ENCODE measurements at regions not wholly inside any gene's neighbourhood (a gene's known extent, or its start where the extent isn't known, plus 50 kb on each side); places are given as distances from the start of the nearest gene placed in this dataset.

DNA sequence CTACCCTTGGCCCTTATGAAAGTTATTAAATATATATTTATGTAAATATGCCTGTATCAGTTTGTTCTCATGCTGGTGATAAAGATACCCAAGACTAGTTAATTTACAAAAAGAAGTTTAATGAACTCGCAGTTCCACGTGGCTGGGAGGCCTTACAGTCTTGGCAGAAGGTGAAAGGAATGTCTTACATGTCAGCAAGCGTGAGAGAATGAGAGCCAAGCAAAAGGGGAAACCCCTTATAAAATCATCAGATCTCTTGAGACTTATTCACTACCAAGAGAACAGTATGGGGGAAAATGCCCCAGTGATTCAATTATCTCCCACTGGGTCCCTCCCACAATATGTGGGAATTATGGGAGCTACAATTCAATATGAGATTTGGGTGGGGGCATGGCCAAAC, 506.0 kb upstream of the ATXN8OS start:
- H3K4me2 ChIP-seq (ENCODE audit: insufficient read depth in 1 of 2, low read depth in 2 of 2, low read length in 2 of 2) = no peak overlapping the region
- no peak overlapping the region for H4K8ac ChIP-seq (ENCODE audit: extremely low read depth, insufficient read depth, low read length)
- H2BK5ac ChIP-seq (ENCODE audit: low read depth, low read length) = no peak overlapping the region
- no peak overlapping the region for H3K23ac ChIP-seq (ENCODE audit: insufficient read length)
- no peaks in the 10 kb centered on the region for H3K79me2 ChIP-seq (ENCODE audit: control insufficient read depth in 1 of 2, insufficient read depth in 2 of 2, low read length in 2 of 2)
- no peak overlapping the region for H4K91ac ChIP-seq (replicated peaks; ENCODE audit: insufficient read length, low read length)
- H2BK120ac ChIP-seq (replicated peaks; ENCODE audit: low read depth, low read length) = no peak overlapping the region
- no peak overlapping the region for H3K27ac ChIP-seq (ENCODE audit: low read depth, low read length)
- DNase-seq (ENCODE audit: low read depth in 1 of 2, low spot score in 2 of 2) (no peak), FAIRE-seq (no peak)
- POLR2A ChIA-PET (ENCODE audit: partially characterized antibody) = no interaction called here
- CTCF ChIA-PET (ENCODE audit: partially characterized antibody) = no interaction called here
- no peak overlapping the region for H3K18ac ChIP-seq (ENCODE audit: extremely low read depth, low read length)
- no peaks in the 10 kb centered on the region for H3K9me3 ChIP-seq (ENCODE audit: insufficient read depth in 2 of 2, low read depth in 1 of 2, low read length in 1 of 2)
- 95% methylated on average over 3 of the region's 3 CpGs; no CpG with 5 or more reads in 1 of the 2 experiments for WGBS, 2 experiments (ENCODE audit: extremely low coverage in 1 of 2, insufficient coverage in 1 of 2, insufficient read length in 1 of 2, insufficient replicate concordance in 2 of 2, low coverage in 1 of 2, low lambda C conversion rate in 2 of 2, missing lambda C conversion rate in 1 of 2)
- no peak overlapping the region for H2BK15ac ChIP-seq (ENCODE audit: low read length)
- no peaks in the 10 kb centered on the region for H3K27me3 ChIP-seq (replicated peaks in 1 of 4; ENCODE audit: control insufficient read depth in 3 of 4, extremely low read depth in 1 of 4, insufficient read depth in 3 of 4, low read length in 3 of 4)
- no peaks in the 10 kb centered on the region for H3K36me3 ChIP-seq (ENCODE audit: control insufficient read depth in 2 of 4, insufficient read depth in 4 of 4, low read length in 3 of 4)
- no peak overlapping the region for H2BK20ac ChIP-seq (ENCODE audit: low read length)
- H4K5ac ChIP-seq (ENCODE audit: insufficient read length, low read depth, low read length) = no peak overlapping the region
- H4K20me1 ChIP-seq (replicated peaks in 1 of 2; ENCODE audit: control insufficient read depth in 1 of 2, insufficient read depth in 2 of 2, low read length in 2 of 2) = no peaks in the 10 kb centered on the region
- no peaks in the 10 kb centered on the region for H3K23me2 ChIP-seq (ENCODE audit: low read depth, low read length)
- TF ChIP-seq ATF2 (IDR thresholded peaks at IDR 0.05; ENCODE audit: low read length) (no peak), GTF2F1 (IDR thresholded peaks at IDR 0.05; ENCODE audit: borderline replicate concordance, low read depth, low read length) (no peak), SAP30 (IDR thresholded peaks at IDR 0.05; ENCODE audit: insufficient read depth, insufficient replicate concordance, low read length) (no peak), ZNF274 (IDR thresholded peaks at IDR 0.05; ENCODE audit: borderline replicate concordance, extremely low read depth, low read length) (no peak), ASH2L (IDR thresholded peaks at IDR 0.05; ENCODE audit: low read length) (no peak), SP4 (IDR thresholded peaks at IDR 0.05; ENCODE audit: low read length) (no peak)
- TF ChIP-seq, protein P1, sequence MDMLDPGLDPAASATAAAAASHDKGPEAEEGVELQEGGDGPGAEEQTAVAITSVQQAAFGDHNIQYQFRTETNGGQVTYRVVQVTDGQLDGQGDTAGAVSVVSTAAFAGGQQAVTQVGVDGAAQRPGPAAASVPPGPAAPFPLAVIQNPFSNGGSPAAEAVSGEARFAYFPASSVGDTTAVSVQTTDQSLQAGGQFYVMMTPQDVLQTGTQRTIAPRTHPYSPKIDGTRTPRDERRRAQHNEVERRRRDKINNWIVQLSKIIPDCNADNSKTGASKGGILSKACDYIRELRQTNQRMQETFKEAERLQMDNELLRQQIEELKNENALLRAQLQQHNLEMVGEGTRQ (IDR thresholded peaks at IDR 0.05; ENCODE audit: low read length) = no peak
- no peak overlapping the region for H3K4ac ChIP-seq (replicated peaks; ENCODE audit: insufficient read length, low read depth, low read length)
- no peak overlapping the region for H3K9ac ChIP-seq (replicated peaks in 1 of 4; ENCODE audit: extremely low read depth in 1 of 4, low read depth in 3 of 4, low read length in 3 of 4)
- no peaks in the 10 kb centered on the region for H3K4me1 ChIP-seq (replicated peaks in 1 of 4; ENCODE audit: control insufficient read depth in 3 of 4, insufficient read depth in 4 of 4, low read length in 3 of 4)
- no peak overlapping the region for H3K4me3 ChIP-seq (ENCODE audit: extremely low read depth in 1 of 4, insufficient read depth in 2 of 4, low read depth in 3 of 4, low read length in 4 of 4)
- H2AK5ac ChIP-seq (ENCODE audit: low read depth, low read length) = no peak overlapping the region
- no peak overlapping the region for H3K14ac ChIP-seq (ENCODE audit: insufficient read length)
- H3K79me1 ChIP-seq (ENCODE audit: low read depth, low read length) = no peaks in the 10 kb centered on the region
- no peak overlapping the region for H3K56ac ChIP-seq (replicated peaks; ENCODE audit: insufficient read length, low read depth, low read length)
- H2BK12ac ChIP-seq (ENCODE audit: low read depth, low read length) = no peak overlapping the region
- no peak overlapping the region for H2AFZ ChIP-seq (ENCODE audit: low read length)

Data from H1 (cell line).